ENCODE measurements at regions not wholly inside any gene's neighbourhood (a gene's known extent, or its start where the extent isn't known, plus 50 kb on each side); places are given as distances from the start of the nearest gene placed in this dataset.

GRCh38 chr2:16203691-16204090 is 263.3 kb downstream of the MYCN start:
- Histone ChIP-seq H3K27me3 (no peaks in the 10 kb centered on the region), H3K4me3 (no peak overlapping the region), H3K27ac (no peak overlapping the region), H3K36me3 (no peaks in the 10 kb centered on the region), H3K9me3 (no peaks in the 10 kb centered on the region), H3K4me1 (no peaks in the 10 kb centered on the region)
- 83% methylated on average over 8 of the region's 8 CpGs; no CpG with 5 or more reads in 1 of the 2 donors for WGBS, 2 donors (ENCODE audit: low coverage in 1 of 2)
- TF ChIP-seq CTCF (IDR thresholded peaks at IDR 0.05): no peak
- TF ChIP-seq EP300 (IDR thresholded peaks at IDR 0.05): no peak
- no peak for TF ChIP-seq POLR2A (IDR thresholded peaks at IDR 0.05)
- TF ChIP-seq POLR2AphosphoS5 (IDR thresholded peaks at IDR 0.05): no peak
- ATAC-seq: no peak

DNA sequence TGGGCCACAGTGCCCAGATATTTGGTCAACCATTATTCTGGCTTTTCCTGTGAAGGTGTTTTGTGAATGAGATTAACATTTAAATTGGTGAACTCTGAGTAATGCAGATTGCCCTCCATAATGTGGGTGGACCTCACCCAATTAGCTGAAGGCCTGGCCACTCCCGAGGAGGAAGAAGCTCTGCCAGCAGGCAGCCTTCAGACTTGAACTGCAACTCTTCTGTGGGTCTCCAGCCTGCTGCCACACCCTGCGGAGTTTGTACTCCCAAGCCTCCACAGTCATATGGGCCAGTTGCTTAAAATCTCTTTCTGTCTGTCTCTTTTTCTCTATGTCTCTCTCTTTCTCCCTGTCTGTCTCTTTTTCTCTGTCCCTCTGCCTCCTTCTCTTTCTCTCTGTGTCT is 262.7 kb downstream of the MYCN start:
- Histone ChIP-seq H3K4me1 (no peaks in the 10 kb centered on the region), H3K9me3 (no peaks in the 10 kb centered on the region), H3K27ac (no peak overlapping the region), H3K36me3 (no peaks in the 10 kb centered on the region), H3K4me3 (no peak overlapping the region), H3K27me3 (no peaks in the 10 kb centered on the region)
- WGBS, 2 donors (ENCODE audit: low coverage in 1 of 2): 64 to 100% methylated on average over 2 of the region's 2 CpGs
- TF ChIP-seq EP300 (IDR thresholded peaks at IDR 0.05) (no peak), POLR2AphosphoS5 (IDR thresholded peaks at IDR 0.05) (no peak), POLR2A (IDR thresholded peaks at IDR 0.05) (no peak), CTCF (IDR thresholded peaks at IDR 0.05) (no peak)
- no peak for ATAC-seq

DNA sequence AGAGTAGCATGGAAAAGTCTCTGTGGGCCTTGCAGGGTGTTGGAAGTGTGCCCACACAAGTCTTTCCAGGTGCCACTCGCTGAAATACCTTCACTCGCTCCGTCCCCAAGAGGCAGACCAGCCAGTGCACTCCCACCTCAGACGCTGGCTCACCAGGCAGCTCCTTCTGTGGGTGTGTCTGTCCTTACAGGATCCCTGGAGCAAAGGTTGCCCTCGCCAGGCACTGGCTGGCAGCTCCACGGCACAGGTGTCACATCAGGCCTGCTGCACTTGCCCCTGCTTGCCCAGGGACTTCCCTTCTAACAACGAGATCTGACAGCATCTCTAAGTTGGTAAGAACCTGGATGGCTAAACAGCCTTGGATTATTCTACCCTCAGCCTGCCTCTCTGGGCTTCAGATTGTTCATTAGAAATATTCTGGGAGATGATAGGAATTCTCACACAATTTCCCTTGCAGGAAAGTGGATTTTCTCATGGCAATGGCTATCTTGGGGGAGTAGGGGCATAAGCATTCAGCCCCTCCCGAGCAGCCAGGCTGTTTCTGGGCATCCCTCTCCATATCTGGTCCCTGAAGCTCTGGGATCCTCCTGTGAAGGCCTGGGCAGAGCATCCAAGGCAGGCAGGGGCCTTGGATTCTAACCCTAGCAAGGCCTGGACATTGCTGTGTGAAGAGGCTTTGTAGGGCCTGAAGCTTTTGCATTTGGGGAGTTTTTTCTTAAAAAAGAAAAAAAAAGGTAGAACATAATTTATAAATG is 262.1 kb downstream of the MYCN start:
- no peaks in the 10 kb centered on the region for H3K4me1 ChIP-seq
- H3K27me3 ChIP-seq: no peaks in the 10 kb centered on the region
- H3K9me3 ChIP-seq: no peaks in the 10 kb centered on the region
- no peak overlapping the region for H3K4me3 ChIP-seq
- no peaks in the 10 kb centered on the region for H3K36me3 ChIP-seq
- ATAC-seq: no peak
- H3K27ac ChIP-seq: no peak overlapping the region
- no peak for TF ChIP-seq CTCF (IDR thresholded peaks at IDR 0.05)
- TF ChIP-seq EP300 (IDR thresholded peaks at IDR 0.05): no peak
- TF ChIP-seq POLR2AphosphoS5 (IDR thresholded peaks at IDR 0.05): no peak
- no peak for TF ChIP-seq POLR2A (IDR thresholded peaks at IDR 0.05)
- 83% methylated on average over 1 of the region's 8 CpGs; no CpG with 5 or more reads in 1 of the 2 donors for WGBS, 2 donors (ENCODE audit: low coverage in 1 of 2)

- TF ChIP-seq POLR2AphosphoS5 (IDR thresholded peaks at IDR 0.05) (no peak), POLR2A (IDR thresholded peaks at IDR 0.05) (no peak), EP300 (IDR thresholded peaks at IDR 0.05) (no peak), CTCF (IDR thresholded peaks at IDR 0.05) (no peak)
- H3K9me3 ChIP-seq: no peaks in the 10 kb centered on the region
- no peaks in the 10 kb centered on the region for H3K4me1 ChIP-seq
- no peaks in the 10 kb centered on the region for H3K27me3 ChIP-seq
- no peak for ATAC-seq
- no peak overlapping the region for H3K27ac ChIP-seq
- WGBS, 2 donors (ENCODE audit: low coverage in 1 of 2): no CpG with 5 or more reads among the region's 7 CpGs
- H3K4me3 ChIP-seq: no peak overlapping the region
- H3K36me3 ChIP-seq: no peaks in the 10 kb centered on the region
These were observed 261.5 kb downstream of the MYCN start for GRCh38 chr2:16201848-16202247.

DNA sequence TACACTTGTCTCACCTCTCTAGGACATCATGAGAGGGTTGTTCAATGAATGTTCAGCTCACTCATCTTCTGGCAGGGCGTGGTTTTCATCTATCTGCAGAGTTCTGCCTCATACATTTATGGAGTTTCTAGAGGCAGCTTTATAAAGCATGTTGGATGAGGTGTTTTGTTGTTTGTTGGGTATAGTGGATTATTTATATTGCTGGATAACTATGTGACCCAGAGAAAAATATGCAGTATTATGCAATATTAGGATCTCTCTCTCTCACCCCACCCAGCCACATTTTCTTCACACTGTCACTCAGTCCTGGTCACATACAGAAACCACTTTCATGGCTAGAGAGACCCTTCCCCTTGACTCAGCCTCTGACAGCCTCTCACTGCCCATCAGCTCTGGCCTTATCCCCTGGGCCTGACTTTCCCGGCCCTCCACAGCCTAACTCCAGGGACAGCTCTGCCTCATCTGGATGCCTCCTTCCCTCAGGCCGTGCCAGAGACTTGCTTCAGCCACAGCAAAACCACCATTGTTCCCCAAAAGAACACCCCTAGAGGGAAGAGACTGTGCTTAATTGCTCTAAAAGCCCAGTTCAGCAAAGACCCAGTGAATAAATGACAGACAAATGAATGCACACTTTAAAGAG is 260.3 kb downstream of the MYCN start:
- H3K9me3 ChIP-seq: no peaks in the 10 kb centered on the region
- H3K27ac ChIP-seq: no peak overlapping the region
- no peak for ATAC-seq
- no peak for TF ChIP-seq POLR2A (IDR thresholded peaks at IDR 0.05)
- TF ChIP-seq EP300 (IDR thresholded peaks at IDR 0.05): no peak
- TF ChIP-seq CTCF (IDR thresholded peaks at IDR 0.05): no peak
- no peak for TF ChIP-seq POLR2AphosphoS5 (IDR thresholded peaks at IDR 0.05)
- no peaks in the 10 kb centered on the region for H3K27me3 ChIP-seq
- no peaks in the 10 kb centered on the region for H3K4me1 ChIP-seq
- 82 to 100% methylated on average over 1 of the region's 3 CpGs for WGBS, 2 donors (ENCODE audit: low coverage in 1 of 2)
- H3K36me3 ChIP-seq: no peaks in the 10 kb centered on the region
- H3K4me3 ChIP-seq: no peak overlapping the region

Data from gastroesophageal sphincter (tissue), 4 donors.